Lower leg skin (tissue), 4 donors: ENCODE measurements at regions not wholly inside any gene's neighbourhood (a gene's known extent, or its start where the extent isn't known, plus 50 kb on each side); places are given as distances from the start of the nearest gene placed in this dataset.

Experiments used
- DNase-seq, 2 donors: peaks; one replicate each; pipeline ENCODE4 v3.0.0-alpha.2; 2019; ENCODE audit warnings: low spot score in 2 of 2
- H3K4me3 ChIP-seq: fragments of 200-600 bp; sonication (generic); 2 replicates; pipeline ENCODE4 v1.5.1; 2017; ENCODE audit warnings: mild to moderate bottlenecking, low read depth; ENCODE audit not compliant: poor library complexity, severe bottlenecking
- CTCF ChIP-seq, 3 donors: fragments of 450-650 bp; IDR thresholded peaks; one replicate each; pipeline ENCODE4 v1.5.1; 2016; ENCODE audit warnings: antibody characterized with exemption in 3 of 3, mild to moderate bottlenecking in 3 of 3, moderate library complexity in 2 of 3
- POLR2A ChIP-seq, 2 donors: fragments of 450-650 bp; IDR thresholded peaks; one replicate each; pipeline ENCODE4 v1.6.1; 2016 to 2017; ENCODE audit warnings: antibody characterized with exemption in 2 of 2, mild to moderate bottlenecking in 1 of 2, moderate library complexity in 1 of 2
- WGBS, 2 donors: methylation state at CpG; one replicate each; pipeline ENCODE4 v1.1.5; 2018; 5-methylcytosine and 5-hydroxymethylcytosine counted together
- intact Hi-C: fragments of 100-400 bp; cut with DNase I; formaldehyde crosslinking; loops from one replicate; pipeline ENCODE4 v1.15.0; 2023; ENCODE audit warnings: low total_unique reads

GRCh38 chr20:48405909-48406308, 421.9 kb downstream of the PREX1 start:
- H3K4me3 ChIP-seq = no peak overlapping the region
- 61 to 76% methylated on average over 13 of the region's 13 CpGs for WGBS, 2 donors
- TF ChIP-seq POLR2A (IDR thresholded peaks at IDR 0.05) (no peak), CTCF (IDR thresholded peaks at IDR 0.05) (no peak)
- DNase-seq = no peak
- intact Hi-C loops = no loop called here

GRCh38 chr20:48404598-48404997, 423.2 kb downstream of the PREX1 start:
- intact Hi-C loops = no loop called here
- 88 to 89% methylated on average over 5 of the region's 5 CpGs for WGBS, 2 donors
- DNase-seq = no peak
- H3K4me3 ChIP-seq = no peak overlapping the region
- TF ChIP-seq POLR2A (IDR thresholded peaks at IDR 0.05) (no peak), CTCF (IDR thresholded peaks at IDR 0.05) (no peak)

- no peak for DNase-seq
- no peak overlapping the region for H3K4me3 ChIP-seq
- WGBS, 2 donors = 74 to 82% methylated on average over 7 of the region's 7 CpGs
- TF ChIP-seq POLR2A (IDR thresholded peaks at IDR 0.05) = no peak
- no peak for TF ChIP-seq CTCF (IDR thresholded peaks at IDR 0.05)
- intact Hi-C loops = no loop called here
Measured at GRCh38 chr20:48403167-48403761, 424.5 kb downstream of the PREX1 start.

GRCh38 chr20:48401359-48401758, 426.4 kb downstream of the PREX1 start:
- WGBS, 2 donors = 74 to 80% methylated on average over 6 of the region's 6 CpGs
- no peak overlapping the region for H3K4me3 ChIP-seq
- TF ChIP-seq CTCF (IDR thresholded peaks at IDR 0.05) = no peak
- no peak for TF ChIP-seq POLR2A (IDR thresholded peaks at IDR 0.05)
- DNase-seq = no peak
- intact Hi-C loops = no loop called here

- intact Hi-C loops = no loop called here
- no peak overlapping the region for H3K4me3 ChIP-seq
- TF ChIP-seq CTCF (IDR thresholded peaks at IDR 0.05) (no peak), POLR2A (IDR thresholded peaks at IDR 0.05) (no peak)
- DNase-seq = no peak
- 80 to 86% methylated on average over 8 of the region's 8 CpGs for WGBS, 2 donors
Measured at GRCh38 chr20:48400009-48400408, 427.8 kb downstream of the PREX1 start.
